ENCODE measurements at regions not wholly inside any gene's neighbourhood (a gene's known extent, or its start where the extent isn't known, plus 50 kb on each side); places are given as distances from the start of the nearest gene placed in this dataset.
"Not testable (repeated sequence)": the region's sequence is repeated elsewhere in the genome, so short reads cannot be mapped to it uniquely, and the experiment has no call there.

DNA sequence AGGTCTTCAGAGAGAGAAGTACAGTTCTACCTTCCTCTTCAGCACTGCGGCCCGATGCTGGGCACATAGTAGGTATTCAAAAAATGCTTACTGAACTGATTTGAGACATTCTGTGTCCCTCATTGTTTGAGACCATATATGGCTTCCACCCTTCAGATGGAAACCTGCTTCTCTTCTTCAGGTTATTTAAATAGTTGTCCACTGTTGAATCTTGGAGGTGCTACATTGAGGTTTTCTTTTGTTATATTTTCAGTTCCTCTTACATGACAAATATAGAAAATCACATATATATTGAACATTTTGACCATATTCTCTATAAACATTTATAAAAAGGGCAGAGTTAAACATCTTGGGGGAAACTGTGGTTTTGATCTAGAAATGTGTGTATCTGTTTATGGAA lies 200.2 kb upstream of the LRRC3B start:
- no peak for DNase-seq

DNA sequence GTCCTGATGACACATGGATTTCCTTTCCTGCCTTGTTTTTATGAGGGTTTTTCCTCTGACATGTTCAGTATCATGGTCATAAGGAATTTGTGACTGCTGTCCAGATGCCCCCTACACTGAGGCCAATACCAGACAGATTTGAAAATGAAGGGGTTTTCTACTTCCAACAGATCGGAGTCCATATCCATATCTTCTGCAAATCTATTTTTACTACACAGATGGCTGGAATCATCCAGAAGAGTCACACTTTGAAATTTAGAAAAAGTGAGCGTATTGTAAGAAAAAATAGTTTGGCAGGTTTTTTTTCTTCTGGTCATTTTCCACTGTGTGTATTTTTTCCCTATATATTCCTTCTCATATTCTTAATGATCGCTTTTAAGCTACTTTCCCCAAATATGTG lies 197.5 kb upstream of the LRRC3B start:
- no peak for DNase-seq

DNA sequence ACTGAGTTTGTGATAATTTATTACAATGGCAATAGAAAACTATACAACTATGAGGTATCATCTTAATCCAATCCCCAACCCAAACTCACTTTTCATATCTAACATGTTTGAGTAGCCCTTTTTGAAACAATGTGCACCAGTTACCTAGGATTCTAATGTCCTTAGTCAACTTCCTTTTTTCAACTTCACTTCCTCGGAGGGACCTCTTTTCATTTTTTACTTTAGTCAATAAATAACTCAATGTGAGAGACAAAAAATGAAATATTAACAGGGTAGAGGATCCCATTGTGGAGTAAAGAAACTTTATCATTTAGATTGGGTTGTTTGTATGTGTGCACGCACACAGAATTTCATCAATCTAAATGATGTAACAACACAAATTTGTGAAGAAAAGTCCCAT lies 193.6 kb upstream of the LRRC3B start:
- no peak for DNase-seq

DNA sequence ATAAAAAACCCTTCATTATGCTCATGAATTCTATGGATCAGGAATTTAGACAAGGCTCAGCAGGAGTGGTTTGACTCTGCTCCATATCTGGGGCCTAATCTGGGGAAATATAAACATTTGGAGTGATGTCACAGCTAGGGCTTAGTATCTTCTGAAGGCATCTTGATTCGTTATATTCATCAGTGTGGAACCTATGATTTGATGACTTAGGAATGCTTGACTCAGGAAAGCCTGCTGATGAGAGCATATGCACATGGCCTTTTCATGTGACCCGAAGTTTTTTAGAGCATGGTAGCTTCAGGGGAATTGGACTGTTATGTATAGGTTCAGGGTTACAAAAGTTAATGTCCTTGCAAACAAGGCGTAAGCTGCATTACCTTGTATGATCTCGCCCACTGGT lies 184.9 kb upstream of the LRRC3B start:
- DNase-seq: no peak

DNA sequence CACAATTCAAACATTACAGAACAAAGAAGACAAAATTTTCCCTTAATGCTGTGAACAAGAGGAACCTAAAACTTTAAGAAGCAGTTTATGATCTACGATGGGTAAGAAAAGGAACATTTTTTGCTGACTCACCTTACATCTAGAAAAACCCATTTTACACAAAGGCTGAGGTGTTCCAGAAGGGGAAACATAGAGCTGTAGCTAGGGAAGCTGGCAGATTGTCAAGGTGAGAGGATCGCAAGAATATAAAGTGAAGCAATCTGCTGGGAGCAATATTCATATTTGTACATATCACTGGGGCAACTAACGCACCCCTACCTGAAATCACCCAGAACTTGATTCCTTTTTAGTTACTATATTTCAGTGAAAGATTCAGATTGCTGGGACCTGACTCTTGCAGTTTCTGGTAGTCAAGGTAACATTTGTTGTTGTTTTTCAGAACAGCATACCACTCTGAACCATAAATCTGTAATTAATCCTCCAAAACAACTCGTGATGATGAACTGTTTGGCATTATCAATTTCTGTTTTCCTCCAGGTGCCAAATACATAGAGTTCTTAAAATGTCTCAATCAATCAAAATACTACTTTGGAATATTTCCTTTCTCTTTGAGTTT lies 184.1 kb upstream of the LRRC3B start:
- no peak for DNase-seq

DNA sequence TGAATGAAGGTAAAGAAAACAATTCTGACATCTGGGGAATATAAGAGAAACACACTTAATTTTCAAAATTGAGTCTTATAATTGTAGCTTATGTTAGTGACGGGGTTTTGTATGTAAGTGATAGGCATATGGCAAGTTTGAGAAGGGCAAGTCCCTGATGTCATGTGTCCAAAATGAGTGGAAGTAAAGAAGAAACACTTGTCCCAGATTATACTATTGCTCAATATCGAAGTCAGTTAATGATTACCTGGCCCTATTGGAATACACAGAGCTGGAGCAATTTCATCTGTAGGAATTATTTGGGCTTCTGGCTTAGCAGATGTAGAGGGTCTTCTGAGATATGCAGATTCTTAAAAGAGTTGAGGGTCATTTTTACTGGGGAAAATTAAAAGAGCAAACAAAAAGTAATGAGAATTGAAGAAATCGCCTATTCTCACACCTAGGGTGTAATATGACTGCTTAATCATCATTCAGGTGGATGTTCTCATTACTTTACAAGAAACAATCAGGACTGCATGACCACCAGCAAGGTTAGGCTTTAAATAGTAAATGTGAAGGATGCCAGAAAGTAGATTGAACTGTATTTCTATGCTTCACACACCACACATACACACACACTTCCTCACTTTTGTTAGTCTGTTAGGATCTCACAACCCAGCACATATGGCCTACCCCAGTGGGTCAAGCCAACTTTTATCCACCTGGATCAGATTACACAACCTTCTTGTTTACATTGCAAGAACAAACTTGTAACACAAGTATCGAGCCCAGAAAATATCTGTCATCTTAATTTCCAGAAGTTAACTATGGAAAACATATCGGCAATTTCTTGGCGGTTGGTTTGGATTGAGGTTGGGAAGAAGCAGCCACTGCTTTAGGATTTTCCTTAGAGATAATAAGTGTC lies 183.3 kb upstream of the LRRC3B start:
- DNase-seq: no peak

DNA sequence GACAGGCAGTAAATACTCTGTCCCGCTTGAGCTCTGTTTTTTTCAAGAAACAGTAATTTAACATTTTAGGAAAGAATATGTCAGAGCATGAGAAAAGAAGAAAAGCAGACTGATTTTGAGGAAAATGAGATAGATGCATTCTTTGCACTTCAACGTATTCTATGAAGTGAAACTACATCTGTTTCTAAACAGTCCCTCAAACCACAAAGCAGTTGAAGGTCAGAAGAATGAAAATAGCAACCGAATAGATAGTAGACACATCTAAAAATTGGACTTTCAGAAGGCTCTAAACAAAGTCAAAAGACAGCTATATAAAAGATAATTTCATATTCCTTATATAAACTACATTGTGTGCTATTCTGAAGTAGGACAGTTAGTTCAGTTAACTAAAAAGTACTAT lies 172.6 kb upstream of the LRRC3B start:
- DNase-seq: no peak

DNA sequence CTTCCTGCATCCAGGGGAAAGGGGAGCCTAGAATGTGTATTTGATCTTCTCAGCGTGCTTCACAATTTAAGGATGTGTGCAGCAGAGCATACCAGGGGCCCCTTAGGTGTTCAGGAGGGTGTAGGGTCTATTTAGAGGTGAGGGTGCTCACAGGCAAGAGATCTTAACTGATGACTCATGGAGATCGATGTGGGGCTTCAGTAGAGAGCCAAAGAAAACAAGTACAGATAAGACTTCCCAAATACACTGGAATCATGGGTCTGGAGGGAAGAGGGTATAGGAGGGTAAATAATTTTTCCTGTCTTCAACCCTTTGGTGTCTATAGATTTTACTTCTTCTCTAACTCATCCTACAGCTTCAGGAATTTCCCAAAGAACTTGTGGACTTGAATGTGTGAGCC lies 170.2 kb upstream of the LRRC3B start:
- DNase-seq: no peak

DNA sequence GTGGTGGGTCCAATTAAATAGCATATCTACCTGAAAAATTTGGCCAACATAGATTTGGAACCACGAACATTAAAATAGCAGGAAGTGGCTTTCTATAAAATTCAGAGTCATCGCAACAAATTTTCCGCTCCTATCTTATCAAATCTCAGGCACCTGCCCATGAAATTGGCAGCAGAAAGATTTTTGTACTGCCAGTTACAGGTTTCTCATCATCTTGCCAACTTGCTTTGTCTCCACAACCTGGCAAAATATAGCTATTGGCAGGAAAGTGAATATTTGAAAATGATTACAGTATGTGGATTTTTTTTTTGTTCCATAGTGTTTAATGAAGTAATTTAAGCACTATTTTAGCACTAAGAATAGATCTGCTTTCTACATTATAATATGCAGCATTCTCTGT lies 161.6 kb upstream of the LRRC3B start:
- no peak for DNase-seq

DNA sequence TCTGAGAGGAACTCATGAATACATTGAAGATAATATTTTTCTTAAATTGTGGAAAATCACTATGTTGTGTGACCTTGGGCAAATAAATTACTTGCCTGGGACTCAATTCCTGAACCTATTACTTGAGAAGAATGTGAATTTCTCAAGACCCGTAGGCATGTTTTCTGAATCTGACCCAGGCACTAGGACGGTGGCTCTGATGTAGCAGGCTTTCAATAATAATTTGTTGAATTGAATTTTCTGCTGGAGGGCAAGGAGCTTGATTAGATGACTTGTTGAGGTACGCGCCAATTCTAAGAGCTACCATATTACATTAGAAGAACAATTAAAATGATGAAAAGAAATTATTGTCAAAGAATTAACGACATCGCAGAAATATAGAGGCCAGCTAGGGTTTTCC lies 150.2 kb upstream of the LRRC3B start:
- no peak for DNase-seq

DNA sequence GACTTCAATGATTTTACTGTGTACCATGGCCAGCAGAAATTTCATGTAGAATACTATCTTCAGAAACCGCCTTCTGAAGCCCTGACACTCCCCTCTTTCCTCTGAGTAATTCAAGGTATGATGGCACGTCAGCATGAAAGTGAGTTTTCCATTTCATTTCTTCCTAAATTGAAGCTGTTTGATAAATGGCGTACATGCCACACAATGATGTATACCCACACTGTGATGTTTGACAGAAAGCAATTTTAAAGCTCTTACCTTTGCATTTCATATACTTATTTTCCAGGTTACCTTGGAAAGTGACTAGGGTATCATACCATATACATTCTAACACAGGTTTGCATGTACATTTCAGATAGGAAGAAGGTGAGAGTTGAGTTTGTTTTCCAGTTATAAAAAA lies 147.9 kb upstream of the LRRC3B start:
- no peak for DNase-seq

DNA sequence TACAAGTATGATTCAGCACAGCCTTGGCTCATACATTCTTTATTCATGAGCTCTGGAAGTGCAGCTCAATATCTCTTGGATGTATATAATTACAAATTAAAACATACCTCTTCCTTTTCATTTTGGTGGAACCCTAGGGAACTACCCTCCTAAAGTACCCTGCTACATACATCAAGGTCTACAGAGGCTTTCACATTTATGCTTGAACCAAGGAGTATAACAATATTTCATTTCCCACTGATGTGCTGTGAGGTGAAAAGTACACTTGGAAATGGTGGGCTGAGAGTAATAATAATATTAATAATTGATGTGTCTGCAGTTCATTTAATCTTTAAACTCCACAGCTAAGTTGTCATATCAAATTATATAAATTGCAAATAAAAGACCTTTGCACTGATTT lies 142.2 kb upstream of the LRRC3B start:
- no peak for DNase-seq

DNA sequence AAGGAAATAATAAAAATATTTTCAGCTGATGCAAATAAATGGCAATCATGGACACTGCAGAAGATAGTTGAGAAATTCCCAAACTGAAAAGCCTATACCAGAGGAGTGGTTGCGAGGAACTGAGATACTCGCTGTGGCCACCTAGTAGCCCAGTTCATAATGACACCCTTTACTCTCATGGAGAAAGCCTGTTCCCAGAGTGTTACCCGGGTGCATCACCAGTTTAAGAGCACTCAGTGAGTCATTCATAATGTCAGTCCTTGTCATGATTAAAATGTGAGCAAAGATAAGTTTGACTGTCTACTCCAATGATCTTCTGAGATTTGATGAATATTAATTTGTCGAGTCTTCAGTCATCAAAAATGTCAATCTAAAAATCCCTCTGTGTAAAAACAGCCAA lies 138.4 kb upstream of the LRRC3B start:
- no peak for DNase-seq

DNA sequence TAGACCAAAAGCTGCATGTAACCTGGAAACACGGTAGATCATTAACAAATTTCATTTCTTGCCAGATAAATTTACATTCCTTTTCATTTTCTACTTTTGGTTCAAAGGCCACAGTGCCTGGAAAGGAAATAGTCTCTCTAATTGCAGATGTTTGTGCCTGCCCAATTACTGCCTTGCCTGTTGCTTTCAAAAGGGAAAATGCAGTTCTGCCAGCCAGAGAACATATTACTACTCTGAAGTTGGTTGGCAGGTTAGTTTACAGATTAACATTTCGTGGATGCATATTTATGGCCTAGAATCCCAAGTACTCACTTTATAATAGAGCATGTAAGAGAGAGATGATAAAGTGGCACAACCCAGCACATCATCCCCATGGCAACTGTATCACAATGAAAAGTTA lies 124.3 kb upstream of the LRRC3B start:
- DNase-seq: no peak

DNA sequence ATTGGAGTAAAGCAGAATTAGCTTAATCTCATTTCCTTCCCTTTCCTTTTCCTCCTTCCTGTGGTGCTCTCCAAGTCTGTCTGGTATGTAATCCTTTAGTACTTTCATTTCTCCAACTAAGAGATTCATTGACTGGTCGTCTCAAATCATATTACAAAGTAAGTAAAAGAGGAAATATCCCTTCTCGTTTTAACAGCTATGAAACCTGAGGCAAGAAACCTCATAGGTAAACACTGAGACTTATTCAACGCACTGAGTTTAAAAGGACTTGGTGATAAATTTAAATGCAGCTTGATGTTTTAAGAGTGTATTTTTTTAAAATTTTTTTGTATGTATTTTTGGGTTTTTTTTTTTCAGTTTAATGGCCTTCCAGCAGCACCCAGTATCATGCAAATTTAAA lies 117.2 kb upstream of the LRRC3B start:
- DNase-seq: no peak

DNA sequence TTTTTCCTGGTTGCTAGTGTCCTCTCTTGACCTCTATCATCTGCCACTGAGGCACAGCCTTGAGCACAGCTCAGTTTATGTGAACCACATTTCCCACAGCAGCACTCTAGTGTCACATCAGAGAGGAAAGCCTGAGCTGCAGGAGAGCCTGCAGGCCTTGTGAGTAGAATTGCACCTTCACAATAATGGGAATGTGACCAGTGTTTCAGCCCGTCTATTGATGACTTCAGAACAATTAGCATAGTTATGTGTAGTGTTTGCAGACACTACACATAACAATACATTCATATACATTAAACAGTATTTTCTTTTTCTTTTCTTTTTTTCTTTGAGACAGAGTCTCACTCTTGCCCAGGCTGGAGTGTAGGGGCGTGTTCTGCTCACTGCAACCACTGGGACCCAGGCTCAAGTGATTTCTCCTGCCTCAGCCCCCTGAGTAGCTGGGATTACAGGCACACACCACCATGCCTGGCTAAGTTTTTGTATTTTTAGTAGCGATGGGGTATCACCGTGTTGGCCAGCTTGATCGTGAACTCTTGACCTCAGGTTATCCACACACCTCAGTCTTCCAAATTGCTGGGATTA lies 108.0 kb upstream of the LRRC3B start:
- not testable (repeated sequence) for DNase-seq

DNA sequence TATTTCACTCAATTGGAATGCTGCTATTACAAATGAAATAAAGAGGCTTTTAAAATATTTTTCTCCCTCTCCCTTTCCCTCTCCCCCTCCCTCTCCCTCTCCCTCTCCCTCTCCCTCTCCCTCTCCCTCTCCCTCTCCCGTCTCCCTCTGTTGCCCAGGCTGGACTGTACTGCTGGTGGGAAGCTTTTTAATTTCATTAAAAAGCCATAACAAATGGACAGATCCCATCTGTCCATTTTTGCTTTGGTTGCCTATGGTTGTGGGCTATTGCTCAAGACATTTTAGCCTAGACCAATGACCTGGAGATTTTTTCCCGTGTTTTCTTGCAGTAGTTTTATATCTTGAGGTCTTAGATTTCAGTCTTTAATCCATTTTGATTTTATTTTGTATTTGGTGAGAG lies 107.2 kb upstream of the LRRC3B start:
- no peak for DNase-seq

DNA sequence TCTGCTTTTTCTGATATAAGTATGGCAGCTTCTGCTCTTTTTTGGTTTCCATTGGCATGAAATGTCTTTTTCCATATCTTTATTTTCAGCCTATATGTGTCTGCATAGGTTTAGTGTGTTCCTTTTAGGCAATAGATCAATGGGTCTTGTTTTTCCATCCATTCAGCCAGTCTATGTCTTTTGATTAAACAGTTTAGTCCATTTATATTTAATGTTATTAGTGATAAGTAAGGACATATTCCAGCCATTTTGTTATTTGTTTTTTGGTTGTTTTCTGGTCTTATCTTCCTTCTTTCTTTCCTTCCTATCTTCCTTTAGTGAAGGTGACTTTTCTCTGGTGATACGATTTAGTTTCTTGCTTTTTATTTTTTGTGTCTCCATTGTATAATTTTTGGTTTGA lies 101.3 kb upstream of the LRRC3B start:
- DNase-seq: no peak

DNA sequence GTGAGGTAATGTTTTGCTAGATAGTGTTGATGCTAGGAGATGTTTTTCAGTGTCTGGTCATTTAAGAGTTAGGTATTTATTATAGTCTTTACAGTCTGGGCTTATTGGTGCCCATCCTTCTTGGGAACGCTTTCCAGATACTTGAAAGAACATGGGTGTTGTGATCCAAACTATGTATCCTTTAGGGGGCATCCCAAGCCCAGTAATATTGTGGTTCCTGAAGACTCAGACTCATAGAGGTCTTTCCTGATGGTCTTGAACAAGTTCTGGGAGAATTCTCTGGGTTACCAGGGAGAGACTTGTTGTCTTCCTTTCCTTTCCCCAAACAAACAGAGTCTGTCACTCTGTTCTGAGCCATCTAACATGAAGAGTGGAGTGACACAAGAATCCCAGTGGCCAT lies 99.7 kb upstream of the LRRC3B start:
- DNase-seq: no peak

DNA sequence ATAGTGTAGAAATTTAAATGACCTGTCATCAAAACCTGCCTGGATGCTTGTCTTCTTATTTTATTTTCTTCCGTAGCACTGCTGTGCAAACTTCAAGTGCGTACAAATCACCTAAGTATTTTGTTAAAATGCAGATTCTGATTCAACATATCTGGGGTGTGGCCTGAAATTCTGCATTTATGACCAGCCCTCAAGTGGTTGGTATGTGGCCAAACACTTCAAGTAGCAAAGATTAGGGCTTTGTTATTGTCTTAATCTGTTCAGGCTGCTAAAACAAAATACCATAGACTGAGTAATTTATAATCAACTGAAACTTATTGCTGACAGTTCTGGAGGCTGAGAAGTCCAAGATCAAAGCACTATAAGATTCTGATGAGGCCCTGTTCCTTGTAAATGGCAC lies 97.6 kb upstream of the LRRC3B start:
- no peak for DNase-seq

DNA sequence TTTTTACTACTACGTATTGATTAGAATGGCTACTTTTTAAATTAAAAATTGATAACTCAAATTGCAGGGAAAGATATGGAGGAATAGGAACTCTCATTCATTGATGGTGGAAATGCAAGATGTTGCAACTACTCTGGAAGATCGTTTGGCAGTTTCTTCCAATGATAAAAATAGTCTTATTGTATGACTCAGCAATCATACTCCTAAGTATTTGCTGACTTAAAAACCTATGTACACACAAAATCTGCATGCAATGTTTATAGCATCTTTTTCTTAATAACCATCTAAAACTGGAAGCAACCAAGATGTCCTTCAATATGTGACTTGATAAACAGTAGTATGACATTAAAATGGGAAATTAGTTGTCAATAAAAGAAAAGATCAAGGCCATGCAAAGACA lies 87.4 kb upstream of the LRRC3B start:
- no peak for DNase-seq

DNA sequence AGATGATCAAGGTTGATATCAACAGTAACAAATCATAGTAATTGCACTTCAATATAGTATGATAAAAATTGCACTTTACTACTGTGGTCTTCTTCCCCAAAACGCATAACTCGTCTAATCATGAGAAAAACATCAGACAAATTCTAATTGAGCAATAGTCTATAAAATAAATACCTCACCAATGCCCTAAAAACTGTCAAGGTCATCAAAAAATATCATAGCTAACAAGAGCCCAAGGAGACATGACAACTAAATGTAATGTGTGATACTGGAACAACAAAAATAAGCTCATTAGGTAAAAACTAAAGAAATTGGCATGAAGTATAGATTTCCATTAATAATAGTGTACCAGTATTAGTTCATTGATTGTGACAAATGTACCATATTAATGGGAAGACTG lies 85.6 kb upstream of the LRRC3B start:
- no peak for DNase-seq

DNA sequence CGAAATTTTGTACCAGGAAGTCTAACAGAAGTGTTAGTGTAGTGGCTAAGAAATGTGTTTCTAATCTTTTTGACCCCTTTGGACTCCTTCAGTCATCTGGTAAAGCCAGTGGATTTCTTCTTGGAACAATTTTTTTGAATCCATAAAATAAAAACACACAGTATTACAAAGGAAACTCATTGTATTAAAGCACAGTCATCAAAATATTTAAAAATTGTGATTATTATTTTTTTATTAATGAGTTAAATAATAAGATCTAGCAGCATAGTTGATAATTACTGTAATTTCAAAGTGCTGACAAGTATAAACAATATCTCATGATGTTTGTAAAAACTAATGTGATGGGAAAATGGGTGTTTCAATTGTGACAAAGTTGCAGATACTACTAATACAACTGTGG lies 72.2 kb upstream of the LRRC3B start:
- DNase-seq: no peak

DNA sequence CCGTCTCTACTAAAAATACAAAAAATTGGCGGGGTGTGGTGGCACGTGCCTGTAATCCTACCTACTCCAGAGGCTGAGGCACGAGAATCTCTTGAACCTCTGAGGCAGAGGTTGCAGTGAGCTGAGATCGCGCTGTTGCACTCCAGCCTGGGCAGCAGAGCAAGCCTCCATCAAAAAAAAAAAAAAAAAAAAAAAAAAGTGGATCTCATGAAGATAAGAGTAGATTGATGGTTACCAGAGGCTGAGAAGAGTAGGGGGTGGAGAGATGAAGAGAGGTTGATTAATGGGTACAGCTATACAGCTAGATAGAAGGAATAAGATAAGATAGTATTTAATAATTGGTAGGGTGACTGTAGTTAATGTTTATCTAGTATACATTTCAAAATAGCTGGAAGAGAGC lies 65.9 kb upstream of the LRRC3B start:
- DNase-seq: no peak

DNA sequence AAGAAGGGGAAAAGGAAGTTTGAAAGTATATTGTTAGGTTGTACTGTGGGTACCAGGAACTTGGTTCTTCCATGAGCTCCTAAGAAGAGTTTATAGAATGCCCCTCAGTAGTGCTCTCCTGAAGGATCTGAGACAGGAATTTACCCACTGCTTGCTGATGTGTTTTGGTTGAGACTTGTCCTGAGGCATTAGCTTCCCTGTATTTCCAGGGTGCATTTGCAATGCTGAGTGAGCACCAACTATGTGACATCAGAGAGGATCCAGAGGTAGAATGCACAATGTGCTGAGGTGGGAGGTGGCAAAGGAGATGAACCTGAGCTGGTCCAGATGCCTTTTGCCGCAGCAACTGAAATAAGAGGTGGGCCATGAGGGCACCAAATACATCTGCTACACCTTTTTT lies 64.3 kb upstream of the LRRC3B start:
- DNase-seq: no peak
